ENCODE measurements at regions not wholly inside any gene's neighbourhood (a gene's known extent, or its start where the extent isn't known, plus 50 kb on each side); places are given as distances from the start of the nearest gene placed in this dataset.

DNA sequence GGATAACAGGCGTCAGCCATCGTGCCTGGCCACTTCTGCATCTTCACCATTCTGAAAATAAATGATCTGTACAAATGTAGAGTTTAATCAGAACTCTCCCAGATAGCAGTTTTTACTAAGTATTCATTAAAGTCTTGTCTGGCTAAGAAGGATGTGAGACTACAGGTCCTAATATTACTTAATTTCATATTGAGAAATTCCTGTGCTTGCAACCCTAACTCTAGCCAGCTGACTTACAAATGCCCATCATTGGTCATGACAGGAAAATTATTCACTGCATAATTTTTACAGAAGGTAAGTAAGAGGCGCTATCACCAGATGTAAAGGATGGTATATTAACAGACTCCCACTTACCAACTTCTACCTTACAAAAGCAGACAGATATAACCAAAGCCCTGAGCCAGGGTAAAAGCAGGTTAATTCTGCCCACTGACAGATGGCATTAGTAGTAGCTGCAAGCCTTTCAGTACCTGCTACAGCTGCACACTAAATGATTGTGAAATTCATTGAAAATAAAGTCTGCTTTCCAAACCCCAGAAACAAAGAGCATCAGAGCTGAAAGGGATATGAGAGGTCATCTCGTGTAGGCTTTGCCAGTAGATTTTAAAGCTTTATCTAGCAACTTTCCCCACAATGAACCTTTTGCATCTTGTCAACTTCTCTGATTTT, 55.9 kb upstream of the FOXN2 start:
- TF ChIP-seq, protein P1, sequence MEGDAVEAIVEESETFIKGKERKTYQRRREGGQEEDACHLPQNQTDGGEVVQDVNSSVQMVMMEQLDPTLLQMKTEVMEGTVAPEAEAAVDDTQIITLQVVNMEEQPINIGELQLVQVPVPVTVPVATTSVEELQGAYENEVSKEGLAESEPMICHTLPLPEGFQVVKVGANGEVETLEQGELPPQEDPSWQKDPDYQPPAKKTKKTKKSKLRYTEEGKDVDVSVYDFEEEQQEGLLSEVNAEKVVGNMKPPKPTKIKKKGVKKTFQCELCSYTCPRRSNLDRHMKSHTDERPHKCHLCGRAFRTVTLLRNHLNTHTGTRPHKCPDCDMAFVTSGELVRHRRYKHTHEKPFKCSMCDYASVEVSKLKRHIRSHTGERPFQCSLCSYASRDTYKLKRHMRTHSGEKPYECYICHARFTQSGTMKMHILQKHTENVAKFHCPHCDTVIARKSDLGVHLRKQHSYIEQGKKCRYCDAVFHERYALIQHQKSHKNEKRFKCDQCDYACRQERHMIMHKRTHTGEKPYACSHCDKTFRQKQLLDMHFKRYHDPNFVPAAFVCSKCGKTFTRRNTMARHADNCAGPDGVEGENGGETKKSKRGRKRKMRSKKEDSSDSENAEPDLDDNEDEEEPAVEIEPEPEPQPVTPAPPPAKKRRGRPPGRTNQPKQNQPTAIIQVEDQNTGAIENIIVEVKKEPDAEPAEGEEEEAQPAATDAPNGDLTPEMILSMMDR (IDR thresholded peaks at IDR 0.05 in 4 of 5, conservative IDR thresholded peaks at IDR 0.05 in 1 of 5) = no peak
- no peak for TF ChIP-seq POLR2A (IDR thresholded peaks at IDR 0.05)
